Endothelial cell of umbilical vein (primary cell): ENCODE measurements at regions not wholly inside any gene's neighbourhood (a gene's known extent, or its start where the extent isn't known, plus 50 kb on each side); places are given as distances from the start of the nearest gene placed in this dataset.

Source experiments
- BruUV-seq: library from RNA; stranded (reverse); fragments of 400-500 nt; replicated peaks from 2 replicates; lab custom pipeline; 2021; lab: Mats Ljungman, UMichigan
- CTCF ChIA-PET: fragments of 300-600, 350-600 bp; sonication (Branson Sonifier 250); formaldehyde crosslinking; loops from one replicate; lab custom pipeline; 2021; ENCODE audit warnings: antibody characterized with exemption, inconsistent platforms; lab: Charles Lee
- POLR2A ChIA-PET: fragments of 300-600, 350-600 bp; sonication (Branson Sonifier 250); formaldehyde crosslinking; loops from one replicate; lab custom pipeline; 2021; ENCODE audit warnings: antibody characterized with exemption, inconsistent platforms; lab: Charles Lee
- DNase-seq: peaks from one replicate; pipeline ENCODE4 v3.0.0-alpha.2; 2011; ENCODE audit warnings: low read depth, low spot score
- FAIRE-seq: peaks from 2 replicates; lab custom pipeline; 2011; peaks lifted over from hg19 to GRCh38; lab: Jason Lieb, UNC
- H2AFZ ChIP-seq: 2 replicates; pipeline ENCODE4 v1.6.0; 2012; ENCODE audit warnings: low read depth, low read length, control low read depth, inconsistent platforms
- H3K27ac ChIP-seq: 2 replicates; pipeline ENCODE4 v1.5.1; 2011; ENCODE audit warnings: low read depth, mild to moderate bottlenecking, control low read depth, low read length, moderate library complexity; ENCODE audit not compliant: insufficient read depth
- H3K27me3 ChIP-seq, 2 experiments: 2 replicates each; pipeline versions ENCODE4 v1.6.0 to v1.6.1; 2011; ENCODE audit warnings: low read length in 2 of 2, mixed read lengths in 1 of 2; ENCODE audit not compliant: control insufficient read depth in 2 of 2, insufficient read depth in 2 of 2
- H3K36me3 ChIP-seq, 2 experiments: 2 replicates in 1 of 2; 3 replicates in 1 of 2; pipeline ENCODE4 v1.5.1; 2011; ENCODE audit warnings: low read length in 2 of 2, mild to moderate bottlenecking in 1 of 2, moderate library complexity in 1 of 2; ENCODE audit not compliant: control insufficient read depth in 2 of 2, insufficient read depth in 2 of 2; ENCODE audit errors: extremely low read depth in 1 of 2
- H3K4me1 ChIP-seq: 3 replicates; pipeline ENCODE4 v1.5.1; 2011; ENCODE audit warnings: mild to moderate bottlenecking, low read length; ENCODE audit not compliant: control insufficient read depth, insufficient read depth; ENCODE audit errors: extremely low read depth
- H3K4me2 ChIP-seq: 2 replicates; pipeline ENCODE4 v1.6.1; 2011; ENCODE audit warnings: low read length, control low read depth, mixed read lengths; ENCODE audit not compliant: insufficient read depth
- H3K4me3 ChIP-seq, 3 experiments: fragments of 200-600 bp in 1 of 3; sonication (generic), shearing (Covaris generic) in 1 of 3; replicated peaks in 1 of 3; 2 replicates each; pipeline ENCODE4 v1.5.1; 2011 to 2016; ENCODE audit warnings: control low read depth in 3 of 3, low read length in 3 of 3, mild to moderate bottlenecking in 2 of 3, inconsistent platforms in 1 of 3, low read depth in 1 of 3, moderate library complexity in 1 of 3; ENCODE audit not compliant: insufficient read depth in 1 of 3
- H3K79me2 ChIP-seq: 2 replicates; pipeline ENCODE4 v1.6.0; 2012; ENCODE audit warnings: low read length, inconsistent platforms; ENCODE audit not compliant: control insufficient read depth, insufficient read depth
- H3K9ac ChIP-seq: replicated peaks from 2 replicates; pipeline ENCODE3; 2011; ENCODE audit warnings: low read length, control low read depth; ENCODE audit not compliant: insufficient read depth; ENCODE audit errors: extremely low read depth
- H3K9me1 ChIP-seq: replicated peaks from 3 replicates; pipeline ENCODE4 v1.6.0; 2011; ENCODE audit warnings: mild to moderate bottlenecking, low read length; ENCODE audit not compliant: control insufficient read depth, insufficient read depth; ENCODE audit errors: extremely low read depth
- H3K9me3 ChIP-seq: replicated peaks from 2 replicates; pipeline ENCODE4 v1.5.1; 2012; ENCODE audit warnings: low read length, inconsistent platforms; ENCODE audit not compliant: control insufficient read depth, insufficient read depth
- H4K20me1 ChIP-seq: replicated peaks from 2 replicates; pipeline ENCODE3; 2011; ENCODE audit warnings: mild to moderate bottlenecking, low read length; ENCODE audit not compliant: control insufficient read depth, insufficient read depth; ENCODE audit errors: extremely low read depth
- EZH2 ChIP-seq: IDR thresholded peaks from 2 replicates; pipeline ENCODE4 v1.6.1; 2012; ENCODE audit warnings: borderline replicate concordance, low read depth, mild to moderate bottlenecking, moderate library complexity, low read length, inconsistent platforms; ENCODE audit not compliant: severe bottlenecking
- FOS ChIP-seq: IDR thresholded peaks from 2 replicates; pipeline ENCODE4 v1.6.1; 2011; ENCODE audit warnings: mild to moderate bottlenecking, low read length, moderate library complexity, borderline replicate concordance; ENCODE audit not compliant: insufficient read depth
- GATA2 ChIP-seq: IDR thresholded peaks from 2 replicates; pipeline ENCODE4 v1.7.0; 2011; ENCODE audit warnings: low read depth, mild to moderate bottlenecking, moderate library complexity, mixed read lengths, low read length; ENCODE audit not compliant: insufficient read length, insufficient read depth
- JUN ChIP-seq: IDR thresholded peaks from 2 replicates; pipeline ENCODE4 v1.6.1; 2011; ENCODE audit warnings: borderline replicate concordance, low read depth; ENCODE audit not compliant: insufficient read length, insufficient read depth
- MYC ChIP-seq: IDR thresholded peaks from one replicate; pipeline ENCODE4 v1.6.1; 2011; ENCODE audit warnings: mild to moderate bottlenecking, low read depth, low read length
- POLR2A ChIP-seq: IDR thresholded peaks from 2 replicates; pipeline ENCODE4 v1.6.1; 2012; ENCODE audit warnings: low read depth, mild to moderate bottlenecking, control low read depth, low read length
- POLR2AphosphoS5 ChIP-seq: IDR thresholded peaks from 2 replicates; pipeline ENCODE4 v1.6.1; 2012; ENCODE audit warnings: low read depth, mild to moderate bottlenecking, control low read depth, low read length, moderate library complexity; ENCODE audit not compliant: insufficient read depth
- dilution Hi-C: fragments of 300-500 bp; cut with MboI; formaldehyde crosslinking; loops from one replicate; pipeline ENCODE4 v1.15.0; 2019; ENCODE audit warnings: low sequenced_read_pairs; ENCODE audit not compliant: extremely low pct_ligation_motif_present
- intact Hi-C: fragments of 100-400 bp; cut with micrococcal nuclease; formaldehyde crosslinking; loops from one replicate; pipeline ENCODE4 v1.10.0; 2022
- TF ChIP-seq, protein P1 (sequence below), 2 donors: IDR thresholded peaks; 1 replicate in 1 of 2; 2 replicates in 1 of 2; pipeline ENCODE4 v1.5.1; 2011; ENCODE audit warnings: low read length in 2 of 2, mild to moderate bottlenecking in 2 of 2, moderate library complexity in 2 of 2, control low read depth in 1 of 2, inconsistent platforms in 1 of 2, low read depth in 1 of 2; ENCODE audit not compliant: insufficient read depth in 1 of 2; ENCODE audit errors: extremely low read depth in 1 of 2
- TF ChIP-seq, protein P2 (sequence below): IDR thresholded peaks from 2 replicates; pipeline ENCODE4 v1.6.1; 2011; ENCODE audit not compliant: insufficient read depth, insufficient read length

DNA sequence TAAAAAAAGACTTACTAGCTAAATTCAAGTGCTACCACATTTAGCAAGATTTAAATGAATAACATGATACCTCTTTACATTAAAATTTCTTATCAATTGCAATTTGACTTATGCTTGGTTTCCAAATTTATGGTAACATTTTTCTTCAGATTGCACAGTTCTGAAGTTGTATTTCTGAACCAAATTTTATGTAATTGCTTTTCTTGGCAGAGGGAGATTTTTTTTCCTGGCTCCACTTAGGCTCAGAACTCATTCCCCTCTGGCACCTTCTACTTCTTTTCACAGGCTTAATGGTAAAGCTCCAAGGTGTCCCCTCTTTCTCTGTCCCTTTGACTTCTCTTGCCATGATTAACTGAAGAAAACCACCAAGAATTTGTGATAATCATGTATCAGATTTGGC is 99.8 kb upstream of the TMTC1 start:
- ChIA-PET POLR2A (no interaction called here), CTCF (no interaction called here)
- no peaks in the 10 kb centered on the region for H4K20me1 ChIP-seq
- H2AFZ ChIP-seq, result no peak overlapping the region
- H3K4me1 ChIP-seq, result no peaks in the 10 kb centered on the region
- FAIRE-seq, result no peak
- no peaks in the 10 kb centered on the region for H3K36me3 ChIP-seq
- H3K9me1 ChIP-seq, result no peaks in the 10 kb centered on the region
- no peak overlapping the region for H3K4me2 ChIP-seq
- H3K27ac ChIP-seq, result no peak overlapping the region
- dilution Hi-C loops, result no loop called here
- TF ChIP-seq MYC, result no peak
- TF ChIP-seq EZH2, result no peak
- TF ChIP-seq, protein P1, sequence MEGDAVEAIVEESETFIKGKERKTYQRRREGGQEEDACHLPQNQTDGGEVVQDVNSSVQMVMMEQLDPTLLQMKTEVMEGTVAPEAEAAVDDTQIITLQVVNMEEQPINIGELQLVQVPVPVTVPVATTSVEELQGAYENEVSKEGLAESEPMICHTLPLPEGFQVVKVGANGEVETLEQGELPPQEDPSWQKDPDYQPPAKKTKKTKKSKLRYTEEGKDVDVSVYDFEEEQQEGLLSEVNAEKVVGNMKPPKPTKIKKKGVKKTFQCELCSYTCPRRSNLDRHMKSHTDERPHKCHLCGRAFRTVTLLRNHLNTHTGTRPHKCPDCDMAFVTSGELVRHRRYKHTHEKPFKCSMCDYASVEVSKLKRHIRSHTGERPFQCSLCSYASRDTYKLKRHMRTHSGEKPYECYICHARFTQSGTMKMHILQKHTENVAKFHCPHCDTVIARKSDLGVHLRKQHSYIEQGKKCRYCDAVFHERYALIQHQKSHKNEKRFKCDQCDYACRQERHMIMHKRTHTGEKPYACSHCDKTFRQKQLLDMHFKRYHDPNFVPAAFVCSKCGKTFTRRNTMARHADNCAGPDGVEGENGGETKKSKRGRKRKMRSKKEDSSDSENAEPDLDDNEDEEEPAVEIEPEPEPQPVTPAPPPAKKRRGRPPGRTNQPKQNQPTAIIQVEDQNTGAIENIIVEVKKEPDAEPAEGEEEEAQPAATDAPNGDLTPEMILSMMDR (IDR thresholded peaks at IDR 0.05; ENCODE audit: extremely low read depth in 1 of 2, insufficient read depth in 1 of 2, low read depth in 1 of 2, low read length in 2 of 2), result no peak
- no peak for TF ChIP-seq POLR2AphosphoS5
- no peak for TF ChIP-seq POLR2A
- TF ChIP-seq, protein P2, sequence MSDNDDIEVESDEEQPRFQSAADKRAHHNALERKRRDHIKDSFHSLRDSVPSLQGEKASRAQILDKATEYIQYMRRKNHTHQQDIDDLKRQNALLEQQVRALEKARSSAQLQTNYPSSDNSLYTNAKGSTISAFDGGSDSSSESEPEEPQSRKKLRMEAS, result no peak
- TF ChIP-seq FOS, result no peak
- no peak for TF ChIP-seq JUN
- TF ChIP-seq GATA2, result no peak
- no peak for DNase-seq
- H3K27me3 ChIP-seq, result peaks cover 5 to 8% of the 10 kb centered on the region in 2 experiments
- no TSS peak for BruUV-seq
- no peaks in the 10 kb centered on the region for H3K9me3 ChIP-seq
- no peaks in the 10 kb centered on the region for H3K79me2 ChIP-seq
- no peak overlapping the region for H3K9ac ChIP-seq
- no peak overlapping the region for H3K4me3 ChIP-seq
- intact Hi-C loops, result loop anchor here (10.0 kb wide), 1 partner anchor 401 kb away; no protein-coding TSS in a partner anchor
